Heart left ventricle (tissue), 16 donors: ENCODE measurements at regions not wholly inside any gene's neighbourhood (a gene's known extent, or its start where the extent isn't known, plus 50 kb on each side); places are given as distances from the start of the nearest gene placed in this dataset.

Experiments
- ATAC-seq, 4 donors: fragments of 200-7000 bp; cut with Tn5 transposase; one replicate each; pipeline ENCODE4 v1.9.1; 2020 to 2022; ENCODE audit warnings: moderate library complexity in 4 of 4, mild to moderate bottlenecking in 3 of 4, moderate number of reproducible peaks in 1 of 4
- DNase-seq, 5 donors: peaks; one replicate each; pipeline ENCODE4 v3.0.0-alpha.2; 2020
- H3K27ac ChIP-seq, 12 donors: fragments of 200-600 bp; sonication (generic) in 4 of 12; one replicate each; pipeline versions ENCODE4 v1.5.0 to v1.8.0; 2016 to 2022; ENCODE audit warnings: mild to moderate bottlenecking in 2 of 12
- H3K27me3 ChIP-seq, 9 donors: fragments of 200-600 bp; sonication (generic) in 2 of 9; one replicate each; pipeline versions ENCODE4 v1.5.1 to v1.8.0; 2016 to 2022; ENCODE audit warnings: mild to moderate bottlenecking in 3 of 9
- H3K36me3 ChIP-seq, 9 donors: fragments of 200-600 bp; sonication (generic) in 2 of 9; one replicate each; pipeline versions ENCODE4 v1.5.0 to v1.8.0; 2018 to 2022; ENCODE audit warnings: mild to moderate bottlenecking in 2 of 9
- H3K4me1 ChIP-seq, 12 donors: fragments of 200-600 bp; sonication (generic) in 4 of 12; one replicate each; pipeline versions ENCODE4 v1.5.0 to v1.8.0; 2016 to 2022; ENCODE audit warnings: mild to moderate bottlenecking in 3 of 12
- H3K4me3 ChIP-seq, 12 donors: fragments of 200-600 bp; sonication (generic) in 4 of 12; one replicate each; pipeline versions ENCODE4 v1.5.0 to v1.8.0; 2017 to 2022; ENCODE audit warnings: mild to moderate bottlenecking in 9 of 12, moderate library complexity in 4 of 12
- H3K9me3 ChIP-seq, 12 donors: fragments of 200-600 bp; sonication (generic) in 4 of 12; one replicate each; pipeline versions ENCODE4 v1.5.0 to v1.8.0; 2016 to 2022; ENCODE audit warnings: mild to moderate bottlenecking in 1 of 12
- POLR2A ChIP-seq, 2 donors: fragments of 450-650 bp; IDR thresholded peaks; one replicate each; pipeline ENCODE4 v1.6.1; 2017; ENCODE audit warnings: antibody characterized with exemption in 2 of 2, mild to moderate bottlenecking in 2 of 2, moderate library complexity in 2 of 2
- WGBS, 4 donors: extraction: QIAGEN DNeasy Blood & Tissue Kit in 2 of 4; methylation state at CpG; one replicate each; pipeline versions ENCODE4 v1.1.5 to v1.1.7; 2013 to 2018; 5-methylcytosine and 5-hydroxymethylcytosine counted together
- intact Hi-C, 10 donors: fragments of 100-400 bp; cut with DNase I; formaldehyde crosslinking; loops; one replicate each; pipeline versions ENCODE4 v1.11.1 to v1.14.2; 2022
- TF ChIP-seq, protein P1 (sequence below), 12 donors: fragments of 200-600 bp; sonication (generic) in 4 of 12; IDR thresholded peaks; one replicate each; pipeline versions ENCODE4 v1.5.0 to v1.8.0; 2018 to 2022; ENCODE audit warnings: antibody characterized with exemption in 12 of 12, mild to moderate bottlenecking in 5 of 12
- donor health status: ischemic (EF 13 %, LVEDD 7.1; RV severe dilation, severe dysfunction).
- donor health status: healthy with polysubstance abuse.
- donor health status: DM: no; HTN: yes; CAD: no.
- donor health status: DM: no; HTN: no; CAD: no.
- donor health status: ischemic (EF 25% LVEDD 6.9; RV normal size, moderate dysfunction).
- donor health status: ischemic (EF 25% LVEDD 5.7; RV mildly dilated, moderate dysfunction).
- donor health status: healthy.
- donor health status: DM: yes; HTN: yes; CAD: no.
- donor health status: ischemic (EF 35%, LVEDD 5.7; RV mildly dilated, moderate dysfunction).
- donor health status: nonischemic (EF 11% LVEDD 7.7; RV severe dilation, severe dysfunction).
- donor health status: DM: yes; HTN: yes; CAD: no.
- donor health status: PGD.
- donor health status: ischemic (EF 29% LVEDD 5.4; RV normal size, mild dysfunction).
- donor health status: nonischemic (EF 23%, LVEDD 6.1; RV moderate dilation, normal function).

DNA sequence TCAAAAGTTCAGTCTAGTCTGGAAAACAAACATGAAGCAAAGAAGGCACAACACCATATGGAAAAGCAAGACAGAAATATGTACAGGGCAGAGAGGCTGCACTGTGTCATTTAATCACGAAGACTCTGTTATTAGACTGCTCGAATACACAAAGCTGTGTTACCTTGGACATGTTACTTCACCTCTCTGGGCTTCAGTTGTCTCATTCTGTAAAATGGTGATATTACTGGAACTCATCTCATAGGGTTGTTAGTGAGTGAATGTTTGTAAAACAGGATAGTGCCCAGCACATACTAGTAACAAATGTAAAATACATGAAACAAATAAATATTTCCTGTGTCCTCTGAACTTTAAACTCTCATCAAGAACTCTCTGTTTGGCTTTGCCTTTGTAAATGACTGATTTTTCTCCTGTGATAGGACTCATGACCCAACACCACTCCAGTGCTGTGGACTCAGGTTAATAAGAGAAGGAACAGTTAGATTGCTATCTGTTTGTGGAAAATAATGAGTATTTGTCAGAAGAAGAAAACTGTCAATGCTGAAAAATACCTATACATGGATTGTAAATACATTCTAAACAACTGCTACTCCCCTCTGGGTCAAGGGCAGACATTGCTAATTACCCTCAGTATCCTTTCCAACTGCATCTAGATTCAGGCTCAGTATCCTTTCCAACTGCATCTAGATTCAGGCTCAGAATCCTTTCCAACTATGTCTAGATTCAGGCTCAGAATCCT is 62.3 kb downstream of the ZIC5 start:
- no peaks in the 10 kb centered on the region for H3K9me3 ChIP-seq
- 84 to 94% (median 88%) methylated on average over 2 of the region's 2 CpGs for WGBS, 4 donors
- H3K27ac ChIP-seq, result no peak overlapping the region
- H3K36me3 ChIP-seq, result no peaks in the 10 kb centered on the region
- H3K27me3 ChIP-seq, result peaks cover 0 to 71% (median 9%) of the 10 kb centered on the region in 9 donors
- TF ChIP-seq, protein P1, sequence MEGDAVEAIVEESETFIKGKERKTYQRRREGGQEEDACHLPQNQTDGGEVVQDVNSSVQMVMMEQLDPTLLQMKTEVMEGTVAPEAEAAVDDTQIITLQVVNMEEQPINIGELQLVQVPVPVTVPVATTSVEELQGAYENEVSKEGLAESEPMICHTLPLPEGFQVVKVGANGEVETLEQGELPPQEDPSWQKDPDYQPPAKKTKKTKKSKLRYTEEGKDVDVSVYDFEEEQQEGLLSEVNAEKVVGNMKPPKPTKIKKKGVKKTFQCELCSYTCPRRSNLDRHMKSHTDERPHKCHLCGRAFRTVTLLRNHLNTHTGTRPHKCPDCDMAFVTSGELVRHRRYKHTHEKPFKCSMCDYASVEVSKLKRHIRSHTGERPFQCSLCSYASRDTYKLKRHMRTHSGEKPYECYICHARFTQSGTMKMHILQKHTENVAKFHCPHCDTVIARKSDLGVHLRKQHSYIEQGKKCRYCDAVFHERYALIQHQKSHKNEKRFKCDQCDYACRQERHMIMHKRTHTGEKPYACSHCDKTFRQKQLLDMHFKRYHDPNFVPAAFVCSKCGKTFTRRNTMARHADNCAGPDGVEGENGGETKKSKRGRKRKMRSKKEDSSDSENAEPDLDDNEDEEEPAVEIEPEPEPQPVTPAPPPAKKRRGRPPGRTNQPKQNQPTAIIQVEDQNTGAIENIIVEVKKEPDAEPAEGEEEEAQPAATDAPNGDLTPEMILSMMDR (IDR thresholded peaks at IDR 0.05), result no peak
- no peak for TF ChIP-seq POLR2A (IDR thresholded peaks at IDR 0.05)
- H3K4me3 ChIP-seq, result no peak overlapping the region
- ATAC-seq (no peak), DNase-seq (no peak)
- no peaks in the 10 kb centered on the region for H3K4me1 ChIP-seq
- intact Hi-C loops, result no loop called here

DNA sequence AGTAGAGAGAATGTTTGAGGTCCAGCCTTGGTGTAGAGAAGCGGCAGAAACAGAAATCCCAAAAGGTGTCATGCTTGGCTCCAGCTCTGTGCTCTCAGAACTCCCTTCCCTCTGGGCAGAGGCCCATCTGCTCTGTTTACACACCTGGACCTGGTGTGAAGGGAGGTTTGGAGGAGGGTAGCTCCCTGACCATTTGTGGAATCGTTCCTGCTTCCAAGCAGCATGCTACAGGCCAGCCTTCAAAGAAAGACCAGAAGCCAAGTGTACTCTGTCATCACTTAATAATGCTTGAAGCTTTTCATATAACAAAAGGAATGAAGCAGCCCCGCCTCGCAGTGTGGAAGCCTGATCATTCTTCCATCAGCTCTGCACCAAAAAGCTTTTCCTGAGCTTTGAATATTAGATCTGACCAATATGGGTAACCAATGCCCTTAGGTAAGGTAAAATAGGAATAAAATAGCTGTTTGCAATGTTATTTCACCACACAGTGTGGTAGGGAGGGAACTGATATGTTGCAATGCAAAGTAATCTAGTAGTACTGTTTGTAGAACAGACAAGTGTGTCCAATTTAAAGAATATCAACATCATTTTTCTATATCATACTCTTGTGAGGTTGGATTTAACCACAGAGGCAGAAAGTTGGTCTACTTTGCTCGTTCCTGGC is 63.3 kb downstream of the ZIC5 start:
- intact Hi-C loops, result no loop called here
- peaks cover 0 to 73% (median 9%) of the 10 kb centered on the region in 9 donors for H3K27me3 ChIP-seq
- WGBS, 4 donors, result 58 to 65% (median 61%) methylated on average over 5 of the region's 5 CpGs
- DNase-seq (no peak), ATAC-seq (no peak)
- H3K27ac ChIP-seq, result no peak overlapping the region
- H3K36me3 ChIP-seq, result no peaks in the 10 kb centered on the region
- H3K4me3 ChIP-seq, result no peak overlapping the region
- no peaks in the 10 kb centered on the region for H3K4me1 ChIP-seq
- TF ChIP-seq POLR2A (IDR thresholded peaks at IDR 0.05), result no peak
- TF ChIP-seq, protein P1 (IDR thresholded peaks at IDR 0.05), result no peak
- H3K9me3 ChIP-seq, result no peaks in the 10 kb centered on the region

DNA sequence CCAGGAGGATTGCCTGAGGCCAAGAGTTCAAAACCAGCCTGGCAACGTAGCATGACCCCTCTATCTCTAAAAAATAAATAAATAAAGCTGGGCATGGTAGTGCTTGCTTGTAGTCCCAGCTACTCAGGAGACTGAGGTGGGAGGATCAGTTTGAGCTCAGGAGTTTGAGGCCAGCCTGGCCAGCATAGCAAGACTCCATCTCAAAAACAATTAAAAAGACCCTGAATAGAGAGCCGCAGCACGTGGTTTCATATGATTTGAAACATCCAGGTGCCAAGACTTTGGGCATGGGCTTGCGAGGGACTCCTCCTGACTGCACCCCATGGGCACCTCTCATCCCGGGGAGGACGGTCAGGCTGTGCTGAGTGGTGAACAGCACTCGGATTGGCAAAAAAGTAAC is 63.9 kb downstream of the ZIC5 start:
- no peak overlapping the region for H3K4me3 ChIP-seq
- TF ChIP-seq, protein P1 (IDR thresholded peaks at IDR 0.05), result no peak
- no peak for TF ChIP-seq POLR2A (IDR thresholded peaks at IDR 0.05)
- no peaks in the 10 kb centered on the region for H3K4me1 ChIP-seq
- DNase-seq (no peak), ATAC-seq (no peak)
- H3K9me3 ChIP-seq, result no peaks in the 10 kb centered on the region
- peaks cover 0 to 77% (median 9%) of the 10 kb centered on the region in 9 donors for H3K27me3 ChIP-seq
- no peak overlapping the region for H3K27ac ChIP-seq
- 86 to 92% (median 89%) methylated on average over 7 of the region's 7 CpGs for WGBS, 4 donors
- intact Hi-C loops, result no loop called here
- no peaks in the 10 kb centered on the region for H3K36me3 ChIP-seq

DNA sequence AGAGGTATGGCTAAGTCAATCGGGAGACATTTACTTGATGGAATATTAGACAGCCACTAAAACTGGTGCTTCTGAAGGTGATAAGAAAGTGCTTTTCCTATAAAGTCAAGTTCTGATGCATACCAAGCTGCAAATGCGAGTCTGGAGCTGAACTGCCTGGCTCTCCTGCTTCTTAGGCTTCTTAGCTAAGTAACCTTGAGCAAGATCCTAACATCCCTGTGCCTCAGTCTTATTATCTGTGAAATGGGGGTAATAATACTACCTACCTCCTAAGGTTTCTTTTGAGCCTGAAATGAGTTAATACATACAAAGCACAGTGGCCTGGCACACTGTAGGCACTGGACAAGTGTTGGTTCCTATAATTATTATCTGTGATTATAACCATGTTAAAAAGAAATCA is 64.5 kb downstream of the ZIC5 start:
- intact Hi-C loops, result no loop called here

More for the DNA sequence above, 64.5 kb downstream of the ZIC5 start:
- Histone ChIP-seq H3K9me3 (no peaks in the 10 kb centered on the region), H3K4me1 (no peaks in the 10 kb centered on the region), H3K27me3 (peaks cover 0 to 72% (median 7%) of the 10 kb centered on the region in 9 donors), H3K36me3 (no peaks in the 10 kb centered on the region), H3K27ac (no peak overlapping the region), H3K4me3 (no peak overlapping the region)
- no peak for ATAC-seq
- DNase-seq, result no peak
- no peak for TF ChIP-seq POLR2A (IDR thresholded peaks at IDR 0.05)
- TF ChIP-seq, protein P1 (IDR thresholded peaks at IDR 0.05), result no peak
- WGBS, 4 donors, result 79 to 90% (median 85%) methylated on average over 2 of the region's 2 CpGs
